Kidney epithelial cell (primary cell): ENCODE measurements at regions not wholly inside any gene's neighbourhood (a gene's known extent, or its start where the extent isn't known, plus 50 kb on each side); places are given as distances from the start of the nearest gene placed in this dataset.

ENCODE experiments used
- DNase-seq: peaks from one replicate; pipeline ENCODE4 v3.0.0-alpha.2; 2010; ENCODE audit warnings: low read depth
- H3K27me3 ChIP-seq: 2 replicates; pipeline ENCODE4 v1.6.0; 2011; ENCODE audit warnings: low read length; ENCODE audit not compliant: control insufficient read depth, insufficient read depth
- H3K36me3 ChIP-seq: 2 replicates; pipeline ENCODE4 v1.5.1; 2011; ENCODE audit warnings: low read length; ENCODE audit not compliant: control insufficient read depth, insufficient read depth
- H3K4me3 ChIP-seq: 2 replicates; pipeline ENCODE4 v1.5.1; 2011; ENCODE audit warnings: low read depth, mild to moderate bottlenecking, control low read depth, low read length
- TF ChIP-seq, protein P1 (sequence below): IDR thresholded peaks from 2 replicates; pipeline ENCODE4 v1.5.1; 2011; ENCODE audit warnings: mild to moderate bottlenecking, moderate library complexity, low read length, control low read depth, inconsistent platforms; ENCODE audit not compliant: insufficient read depth, poor library complexity, severe bottlenecking

DNA sequence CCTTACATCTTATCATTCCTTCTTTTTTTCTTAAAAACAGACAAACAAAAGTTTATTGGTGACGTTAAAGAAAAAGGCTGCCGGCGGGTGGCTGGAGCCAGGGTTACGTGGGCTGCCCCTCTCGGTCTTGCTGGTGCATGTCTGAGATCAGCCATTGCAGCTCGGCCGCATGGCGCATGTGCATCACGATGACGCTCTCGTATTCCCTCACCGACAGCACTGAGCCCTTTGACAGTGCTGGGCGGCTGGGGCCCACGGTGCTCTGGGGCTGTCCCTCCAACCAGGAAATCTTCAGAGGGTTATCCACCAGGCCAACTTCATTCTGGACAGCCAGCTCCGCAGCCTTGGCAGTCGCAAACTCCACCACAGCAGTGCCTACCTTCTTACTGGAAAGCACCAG lies 1081.8 kb upstream of the TMEFF2 start:
- Histone ChIP-seq H3K27me3 (no peaks in the 10 kb centered on the region), H3K4me3 (no peak overlapping the region), H3K36me3 (no peaks in the 10 kb centered on the region)
- no peak for DNase-seq
- TF ChIP-seq, protein P1, sequence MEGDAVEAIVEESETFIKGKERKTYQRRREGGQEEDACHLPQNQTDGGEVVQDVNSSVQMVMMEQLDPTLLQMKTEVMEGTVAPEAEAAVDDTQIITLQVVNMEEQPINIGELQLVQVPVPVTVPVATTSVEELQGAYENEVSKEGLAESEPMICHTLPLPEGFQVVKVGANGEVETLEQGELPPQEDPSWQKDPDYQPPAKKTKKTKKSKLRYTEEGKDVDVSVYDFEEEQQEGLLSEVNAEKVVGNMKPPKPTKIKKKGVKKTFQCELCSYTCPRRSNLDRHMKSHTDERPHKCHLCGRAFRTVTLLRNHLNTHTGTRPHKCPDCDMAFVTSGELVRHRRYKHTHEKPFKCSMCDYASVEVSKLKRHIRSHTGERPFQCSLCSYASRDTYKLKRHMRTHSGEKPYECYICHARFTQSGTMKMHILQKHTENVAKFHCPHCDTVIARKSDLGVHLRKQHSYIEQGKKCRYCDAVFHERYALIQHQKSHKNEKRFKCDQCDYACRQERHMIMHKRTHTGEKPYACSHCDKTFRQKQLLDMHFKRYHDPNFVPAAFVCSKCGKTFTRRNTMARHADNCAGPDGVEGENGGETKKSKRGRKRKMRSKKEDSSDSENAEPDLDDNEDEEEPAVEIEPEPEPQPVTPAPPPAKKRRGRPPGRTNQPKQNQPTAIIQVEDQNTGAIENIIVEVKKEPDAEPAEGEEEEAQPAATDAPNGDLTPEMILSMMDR, result no peak

DNA sequence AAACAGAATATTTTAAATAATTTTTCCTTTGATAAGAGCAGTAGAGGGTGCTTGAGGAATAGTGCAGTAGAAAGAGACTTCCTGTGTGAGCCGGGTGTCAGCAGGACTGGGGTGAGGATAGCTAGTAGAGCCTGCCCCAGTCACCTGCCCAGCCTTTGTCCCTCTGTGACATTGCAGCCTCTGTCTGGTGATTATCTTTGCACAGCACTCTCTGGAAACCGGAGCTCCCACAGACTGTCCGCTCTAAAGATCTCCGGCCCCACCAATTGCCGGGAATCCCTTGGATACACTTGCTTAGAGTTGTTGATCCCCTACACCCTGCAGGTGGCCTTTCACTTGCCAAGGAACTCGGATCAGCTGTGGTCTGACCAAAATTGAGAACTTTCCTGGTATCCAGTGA lies 1081.3 kb upstream of the TMEFF2 start:
- no peak for DNase-seq
- Histone ChIP-seq H3K4me3 (no peak overlapping the region), H3K27me3 (no peaks in the 10 kb centered on the region), H3K36me3 (no peaks in the 10 kb centered on the region)
- TF ChIP-seq, protein P1, result no peak

DNA sequence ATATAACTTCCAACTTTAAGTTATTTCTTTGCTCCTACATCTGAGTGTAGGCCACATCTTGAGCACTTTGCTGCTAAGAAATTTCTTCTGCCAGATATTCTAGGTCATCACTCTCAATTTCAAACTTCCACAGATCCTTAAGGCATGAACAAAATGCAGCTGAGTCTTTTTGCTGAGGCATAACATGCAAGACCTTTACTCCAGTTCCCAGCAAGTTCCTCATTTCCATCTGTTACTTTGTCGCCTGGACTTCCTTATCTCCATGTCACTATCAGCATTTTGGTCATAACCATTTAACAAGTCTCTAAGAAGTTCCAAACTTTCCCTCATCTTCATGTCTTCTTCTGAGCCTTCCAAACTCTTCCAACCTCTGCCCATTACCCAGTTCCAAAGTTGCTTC lies 1077.3 kb upstream of the TMEFF2 start:
- H3K4me3 ChIP-seq, result no peak overlapping the region
- TF ChIP-seq, protein P1, result no peak
- DNase-seq, result no peak
- no peaks in the 10 kb centered on the region for H3K27me3 ChIP-seq
- no peaks in the 10 kb centered on the region for H3K36me3 ChIP-seq

DNA sequence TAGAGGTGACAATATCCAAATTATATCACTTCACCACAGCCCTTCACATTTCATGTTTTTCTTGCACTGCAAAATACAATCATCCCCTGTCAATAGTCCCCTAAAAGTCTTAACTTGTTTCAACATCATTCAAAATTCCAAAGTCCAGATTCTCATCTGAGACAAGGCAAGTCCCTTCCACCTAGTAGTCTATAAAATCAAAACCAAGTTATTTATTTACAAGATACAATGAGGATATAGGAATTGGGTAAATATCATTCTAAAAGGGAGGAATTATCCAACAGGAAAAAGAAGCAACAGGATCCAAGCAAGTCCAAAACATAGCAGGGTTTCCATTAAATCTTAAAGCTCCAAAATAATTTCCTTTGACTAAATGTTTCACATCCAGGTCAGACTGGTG lies 1076.1 kb upstream of the TMEFF2 start:
- no peak for DNase-seq
- TF ChIP-seq, protein P1, result no peak
- Histone ChIP-seq H3K27me3 (no peaks in the 10 kb centered on the region), H3K4me3 (no peak overlapping the region), H3K36me3 (no peaks in the 10 kb centered on the region)

DNA sequence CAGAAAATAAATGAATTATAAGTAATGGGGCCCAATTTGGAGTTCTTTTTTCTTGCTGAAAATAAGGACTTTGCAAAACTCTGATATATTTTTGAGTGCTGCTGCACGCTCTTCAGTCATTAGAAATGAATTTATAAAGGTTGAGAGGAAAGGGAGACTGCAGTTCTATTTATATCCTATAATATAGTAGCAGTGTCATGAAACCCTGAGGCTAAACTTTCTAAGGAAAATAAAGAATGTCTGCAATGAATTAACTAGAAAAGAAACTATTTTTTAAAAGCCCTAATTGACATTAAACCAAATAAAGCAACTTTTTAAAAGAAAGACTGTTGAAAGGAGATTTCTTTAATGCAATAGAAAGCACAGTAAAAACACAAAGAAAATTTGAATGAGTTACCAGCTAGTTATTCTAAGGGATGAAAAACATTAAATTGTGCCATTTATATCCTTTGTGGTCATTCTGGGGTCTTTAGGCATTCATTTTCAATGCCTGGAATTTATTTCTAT lies 1072.8 kb upstream of the TMEFF2 start:
- Histone ChIP-seq H3K36me3 (no peaks in the 10 kb centered on the region), H3K4me3 (no peak overlapping the region), H3K27me3 (no peaks in the 10 kb centered on the region)
- no peak for DNase-seq
- TF ChIP-seq, protein P1, result no peak

DNA sequence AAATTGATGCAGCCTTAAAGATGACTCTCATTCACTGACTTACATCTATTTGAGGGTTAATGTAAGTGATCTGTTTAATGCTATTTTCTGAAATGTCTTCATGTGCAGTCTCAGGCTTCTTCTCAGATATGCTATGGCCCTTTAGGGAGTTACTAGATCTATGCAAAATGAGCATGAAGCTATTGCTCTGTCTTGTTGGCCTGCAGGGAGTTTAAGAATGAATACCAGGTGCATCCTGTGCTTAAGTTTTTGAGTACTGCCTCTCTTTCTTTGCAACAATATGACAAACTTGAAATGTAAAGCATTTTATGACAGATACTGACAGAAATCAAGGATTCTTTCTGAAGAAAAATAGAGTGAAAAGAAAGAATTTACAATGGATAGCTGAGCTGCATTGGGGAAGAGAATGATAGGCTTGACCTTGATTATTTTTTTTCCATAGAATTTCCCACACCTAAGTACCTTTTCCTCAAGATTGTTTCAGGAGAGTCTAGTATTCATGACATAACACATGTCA lies 1058.3 kb upstream of the TMEFF2 start:
- no peaks in the 10 kb centered on the region for H3K36me3 ChIP-seq
- H3K27me3 ChIP-seq, result no peaks in the 10 kb centered on the region
- no peak for DNase-seq
- TF ChIP-seq, protein P1, result no peak
- H3K4me3 ChIP-seq, result no peak overlapping the region
